Activated CD4-positive, CD25-positive, alpha-beta regulatory T cell treated with anti-CD3 and anti-CD28 coated beads, Interleukin-2, amount 50 U/mL, for 24 hours (primary cell): ENCODE measurements at regions not wholly inside any gene's neighbourhood (a gene's known extent, or its start where the extent isn't known, plus 50 kb on each side); places are given as distances from the start of the nearest gene placed in this dataset.

Experiments
- ATAC-seq, 2 donors: fragments of 150-1000 bp; cut with Tn5 transposase; one replicate each; pipeline ENCODE4 v1.10.0; 2021; ENCODE audit warnings: mild to moderate bottlenecking in 1 of 2, moderate library complexity in 1 of 2

DNA sequence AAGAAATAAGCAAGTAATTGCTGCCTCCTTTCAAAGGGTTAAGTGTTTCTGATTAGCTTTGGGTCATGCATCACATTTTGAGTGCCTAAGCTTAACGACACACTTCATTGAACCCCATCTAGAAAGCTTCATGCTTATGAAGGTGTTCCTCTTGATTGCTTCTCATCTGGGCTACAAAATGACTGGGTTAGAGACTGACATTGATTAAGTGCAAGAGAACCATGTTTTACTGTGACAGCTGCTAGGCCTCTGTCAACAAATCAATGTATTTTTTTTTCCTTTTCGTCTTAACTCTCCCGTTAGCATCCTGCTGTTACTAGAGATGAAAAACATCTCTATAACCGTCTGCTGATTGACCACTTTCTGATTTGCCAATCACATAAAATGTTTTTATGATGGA, 725.0 kb downstream of the TLE1 start:
- ATAC-seq = no peak

DNA sequence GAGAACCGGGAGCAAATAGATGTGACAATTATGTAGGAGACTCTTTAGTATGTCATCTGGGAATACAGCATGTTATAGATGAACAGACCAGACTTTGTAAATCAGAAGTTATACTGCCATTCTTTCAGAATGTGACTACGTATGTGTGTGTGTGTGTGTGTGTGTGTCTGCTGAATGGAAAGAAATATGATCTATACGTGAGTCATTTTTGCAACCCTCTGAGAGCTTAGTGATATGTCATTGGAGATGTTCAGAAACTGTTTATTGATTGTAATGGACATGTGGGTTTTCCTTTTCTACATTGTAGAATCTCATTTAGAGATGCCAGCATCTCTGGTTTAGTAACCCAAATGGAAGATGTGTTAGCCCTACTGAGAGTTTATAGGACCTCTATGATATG, 731.5 kb downstream of the TLE1 start:
- no peak for ATAC-seq

DNA sequence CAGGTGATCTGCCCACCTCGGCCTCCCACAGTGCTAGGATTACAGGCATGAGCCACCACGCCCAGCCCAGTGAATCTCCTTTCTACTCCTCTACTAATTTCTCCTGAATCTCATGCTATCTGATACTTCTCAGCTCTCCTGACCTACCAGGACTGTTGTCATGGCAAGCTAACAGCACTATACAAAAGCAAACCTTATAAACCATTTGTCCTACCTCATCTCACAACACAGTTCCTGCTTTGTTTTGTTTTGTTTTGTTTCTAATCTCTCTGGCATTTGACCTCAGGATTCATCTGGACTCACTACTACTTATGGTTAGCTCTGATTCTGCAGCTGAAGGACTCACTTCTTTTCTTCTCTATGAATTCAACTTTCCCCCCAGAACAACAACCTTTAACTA, 734.8 kb downstream of the TLE1 start:
- ATAC-seq = no peak

DNA sequence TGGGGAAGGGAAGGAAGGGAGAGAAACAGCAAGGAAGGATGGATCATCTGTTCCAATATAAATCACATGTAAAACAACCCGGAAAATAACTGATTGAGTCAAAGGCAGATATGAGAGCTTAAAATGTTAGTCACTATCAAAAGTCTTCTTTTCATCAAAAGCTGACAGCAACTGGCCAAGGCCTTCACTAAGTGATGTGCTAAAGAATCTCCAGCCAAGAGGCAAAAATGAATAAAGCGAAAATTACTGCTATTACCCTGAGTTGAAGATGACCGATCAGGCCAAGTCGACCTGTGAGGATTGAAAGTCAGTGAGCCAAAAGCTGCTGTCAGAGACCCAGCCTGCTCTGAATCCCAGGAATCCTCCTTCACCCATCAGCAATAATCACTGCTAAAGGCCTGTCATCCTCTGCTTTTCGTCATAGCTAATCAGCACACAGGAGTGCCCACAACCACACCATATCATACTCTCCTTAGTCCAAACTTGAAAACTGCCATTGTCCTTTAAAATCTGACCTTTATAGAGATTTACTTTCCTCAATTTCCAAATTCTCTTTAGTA, 736.9 kb downstream of the TLE1 start:
- no peak for ATAC-seq

DNA sequence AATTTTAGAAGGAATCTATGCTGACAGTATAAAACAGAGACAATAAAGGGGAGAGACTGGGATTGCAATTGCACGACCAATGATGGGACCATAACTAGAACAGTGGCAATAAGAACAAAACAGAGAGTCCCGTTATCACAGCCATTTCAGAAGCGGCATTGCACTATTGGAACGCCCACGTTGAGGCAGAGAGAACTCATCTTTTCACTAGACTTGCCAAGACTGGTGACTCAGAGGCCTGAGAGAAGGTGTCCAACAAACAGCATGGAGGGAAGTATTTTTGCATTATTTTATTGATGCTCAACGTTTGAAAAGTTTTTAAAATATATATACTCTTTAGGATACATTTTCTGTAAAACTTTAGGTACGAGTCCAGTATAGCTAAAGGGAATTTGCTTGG, 737.7 kb downstream of the TLE1 start:
- ATAC-seq = no peak

DNA sequence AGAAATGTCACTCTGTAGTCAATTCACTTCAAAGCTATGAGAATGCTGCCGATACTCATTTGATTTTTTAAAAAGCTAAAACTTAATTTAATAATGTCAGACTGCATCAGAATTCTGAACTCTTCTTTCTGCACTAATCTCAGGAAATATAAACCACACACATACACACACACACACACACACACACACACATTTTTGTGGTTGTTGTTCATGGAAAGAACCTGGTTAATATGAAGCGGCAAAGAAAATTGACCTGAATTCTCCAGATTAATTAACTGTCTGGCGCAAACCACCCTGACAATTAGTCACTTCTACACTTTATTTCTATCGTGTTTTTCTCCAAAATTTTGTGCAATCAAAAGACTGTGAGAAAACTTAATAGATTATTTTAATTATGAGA, 740.5 kb downstream of the TLE1 start:
- no peak for ATAC-seq

DNA sequence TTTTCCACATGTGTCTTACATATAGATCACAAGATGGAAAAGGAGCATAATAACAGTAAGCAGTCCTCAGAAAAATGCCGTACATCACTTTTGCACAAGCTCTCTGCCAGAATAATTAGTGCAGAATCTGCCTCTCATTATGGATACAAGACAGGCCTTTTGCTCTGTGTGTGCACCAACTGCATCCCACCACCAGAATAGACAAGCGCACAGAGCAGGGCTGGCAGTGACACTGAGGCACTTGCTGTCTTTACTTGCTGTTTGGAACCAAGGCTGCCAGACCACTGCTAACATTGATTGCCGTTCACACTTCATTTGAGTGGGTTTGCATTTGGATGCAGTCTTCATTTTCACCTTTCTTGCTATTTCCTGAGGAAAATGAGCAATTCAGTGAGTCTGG, 741.3 kb downstream of the TLE1 start:
- ATAC-seq = no peak

DNA sequence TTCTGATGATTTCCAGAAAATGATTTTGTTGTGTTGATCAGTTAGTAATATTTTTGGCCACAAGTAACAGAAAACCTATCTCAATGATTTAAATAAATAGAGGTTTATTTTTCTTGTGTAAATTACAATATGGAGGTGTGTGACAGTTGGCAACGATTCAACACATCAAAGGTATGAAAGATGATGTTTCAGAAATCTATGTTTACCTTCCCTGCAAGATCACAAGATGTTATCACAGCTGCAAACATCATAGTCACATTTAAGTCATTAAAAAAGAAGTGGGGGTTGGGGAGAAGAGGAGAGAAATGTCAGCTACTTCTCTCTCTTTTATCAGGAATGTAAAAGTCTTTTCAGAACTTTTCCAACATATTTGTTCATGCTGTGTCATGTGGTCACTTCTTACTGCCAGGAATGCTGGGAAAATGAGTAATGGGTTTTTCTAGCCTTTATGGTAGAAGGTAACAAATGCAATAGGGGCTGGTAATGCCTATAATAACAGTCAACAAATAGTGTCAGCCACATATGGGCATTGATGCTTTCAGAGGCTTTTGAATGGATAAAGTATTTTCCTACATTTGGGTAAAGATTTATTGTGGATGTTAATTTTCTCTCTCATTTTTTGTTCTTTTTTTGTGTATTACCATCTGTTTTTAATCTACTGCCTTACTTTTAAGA, 742.7 kb downstream of the TLE1 start:
- ATAC-seq = no peak

DNA sequence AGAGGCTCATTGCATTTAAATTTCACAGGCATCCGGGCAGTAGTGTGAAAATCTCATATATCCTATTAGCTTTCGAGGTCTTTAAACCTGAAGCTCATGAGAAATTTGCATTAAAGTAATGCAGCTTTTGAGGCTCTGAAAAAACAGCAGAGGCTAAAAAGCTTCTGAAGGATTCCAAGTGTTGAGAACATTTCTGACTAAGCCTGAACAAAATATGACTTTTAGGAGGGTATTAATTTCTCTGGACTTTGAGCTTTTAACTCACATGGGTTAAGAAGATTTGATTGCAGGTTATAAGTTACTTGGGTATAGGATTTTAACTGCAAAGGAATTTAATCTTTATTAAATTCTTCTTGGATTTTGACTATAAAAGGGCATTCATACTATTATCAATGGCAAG, 743.9 kb downstream of the TLE1 start:
- ATAC-seq = no peak

DNA sequence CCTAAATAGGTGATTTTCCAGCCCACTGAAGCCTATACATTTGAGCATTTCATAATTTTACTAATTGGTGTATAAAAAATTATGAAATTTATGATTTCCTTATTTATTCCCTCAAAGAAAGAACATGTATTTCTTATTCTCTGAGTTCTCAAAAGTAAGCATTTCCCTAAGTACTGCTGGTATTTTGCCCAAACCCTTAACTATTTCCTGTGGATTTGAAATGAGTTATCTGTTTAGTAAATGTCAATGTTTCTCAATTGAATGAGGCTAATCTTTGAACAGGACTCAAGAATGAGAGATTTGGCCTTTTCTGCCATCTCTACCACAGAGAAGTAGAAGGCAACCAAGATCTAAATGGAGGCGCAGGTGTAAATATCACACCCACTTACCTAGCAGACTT, 751.7 kb downstream of the TLE1 start:
- ATAC-seq = no peak

DNA sequence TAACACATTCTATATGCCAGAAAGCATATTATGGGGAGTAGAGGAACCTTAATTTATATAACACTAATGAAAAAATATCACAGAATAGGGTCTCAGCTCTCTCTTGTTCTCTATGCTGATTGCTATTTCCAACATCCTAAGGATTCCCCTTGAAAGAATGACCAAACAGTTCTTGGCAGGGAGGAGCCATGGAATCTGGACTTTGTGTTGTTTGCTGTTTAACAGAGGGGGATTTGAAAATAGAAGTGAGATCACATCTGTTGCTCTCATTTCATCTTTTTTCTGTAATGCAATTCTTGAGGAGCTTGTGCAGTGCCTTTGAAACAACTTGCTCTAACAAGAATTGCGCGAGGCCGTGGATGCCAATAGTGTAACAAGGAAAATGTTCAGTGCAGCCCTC, 755.3 kb downstream of the TLE1 start:
- no peak for ATAC-seq

DNA sequence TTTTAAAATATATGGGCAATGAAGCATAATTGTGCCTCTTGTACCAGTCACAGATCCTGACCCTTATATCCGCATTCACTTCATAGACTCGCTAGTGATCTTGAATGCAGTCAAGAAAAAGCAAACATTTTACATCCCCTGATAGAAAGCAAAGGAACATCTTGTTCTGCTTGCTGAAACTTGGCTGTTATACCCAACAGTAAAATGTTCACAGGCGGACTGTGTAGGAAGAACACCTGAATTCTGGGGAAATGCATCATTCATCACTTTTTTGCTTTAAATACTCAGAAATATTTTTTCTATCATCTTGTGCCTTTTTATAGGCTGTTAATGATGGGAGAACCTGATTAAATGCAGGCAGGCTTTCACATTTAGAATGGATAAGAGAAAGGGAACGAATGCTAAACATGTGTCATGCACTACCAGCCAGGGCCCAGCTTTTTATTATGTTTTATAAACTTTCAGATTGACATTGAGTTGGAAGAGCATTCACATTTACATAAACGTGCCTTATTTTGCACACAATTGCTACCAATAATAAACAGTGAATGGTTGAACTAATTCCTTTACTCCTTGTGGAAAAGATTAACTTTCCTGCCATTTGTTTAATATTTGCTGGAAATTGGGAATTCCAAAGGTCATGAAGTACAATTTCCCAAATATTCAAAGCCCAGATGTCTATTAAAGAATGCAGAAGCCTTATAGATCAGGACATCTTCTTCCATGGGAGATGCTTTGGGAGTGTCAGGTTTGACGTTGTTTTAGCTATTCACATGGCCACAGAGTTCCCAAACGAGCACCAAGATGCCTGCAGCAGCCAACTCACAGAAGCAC, 756.2 kb downstream of the TLE1 start:
- ATAC-seq = no peak

DNA sequence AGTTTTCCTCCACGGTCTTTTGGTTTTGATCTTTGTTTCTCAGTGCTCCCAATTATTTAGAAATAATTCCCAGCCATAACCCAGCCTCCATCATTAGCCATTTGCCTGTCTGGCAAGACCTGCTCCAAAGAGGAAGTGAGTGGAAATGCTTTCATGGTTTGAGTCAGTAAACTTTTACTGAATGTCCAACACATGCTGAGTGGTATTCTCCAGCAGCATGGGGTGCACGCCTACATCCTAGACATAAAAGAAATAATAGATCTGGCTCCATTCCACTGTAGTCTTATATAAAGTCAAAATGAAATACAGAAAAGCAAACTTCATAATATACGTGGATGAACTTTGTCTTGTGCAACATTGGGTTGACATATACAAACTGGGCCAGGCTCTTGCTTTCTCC, 757.2 kb downstream of the TLE1 start:
- no peak for ATAC-seq

DNA sequence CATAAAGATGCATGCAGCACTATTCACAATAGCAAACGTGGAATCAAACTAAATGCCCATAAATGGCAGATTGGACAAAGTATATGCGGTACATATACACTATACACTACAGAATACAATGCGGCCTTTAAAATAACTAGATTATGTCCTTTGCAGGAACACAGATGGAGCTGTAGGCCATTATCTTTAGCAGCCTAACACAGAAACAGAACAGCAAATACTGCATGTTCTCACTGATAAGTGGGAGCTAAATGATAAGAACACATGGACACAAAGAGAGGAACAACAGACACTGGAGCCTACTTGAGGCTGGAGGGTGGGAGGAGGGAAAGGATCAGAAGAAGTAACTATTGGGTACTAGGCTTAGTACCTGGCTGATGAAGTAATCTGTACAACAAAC, 758.2 kb downstream of the TLE1 start:
- no peak for ATAC-seq

DNA sequence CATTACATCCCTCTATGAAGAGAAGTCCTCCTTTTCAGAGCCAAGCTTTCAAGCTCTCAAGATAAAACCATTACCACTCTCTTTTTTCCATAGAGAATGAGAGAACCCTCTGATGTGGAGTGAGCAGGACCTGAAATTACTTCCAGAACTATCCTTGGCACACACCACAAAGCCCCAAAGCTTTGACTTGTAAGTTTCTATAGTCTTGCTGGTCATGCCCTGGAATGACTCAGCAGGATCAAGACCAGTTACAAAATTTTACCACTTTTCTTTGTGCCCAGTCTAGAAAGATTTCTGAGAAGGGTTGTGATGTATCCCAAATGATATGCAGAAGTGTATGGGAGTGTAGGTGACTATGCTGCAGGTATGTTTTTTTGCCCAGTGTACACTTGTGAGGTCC, 760.6 kb downstream of the TLE1 start:
- no peak for ATAC-seq

DNA sequence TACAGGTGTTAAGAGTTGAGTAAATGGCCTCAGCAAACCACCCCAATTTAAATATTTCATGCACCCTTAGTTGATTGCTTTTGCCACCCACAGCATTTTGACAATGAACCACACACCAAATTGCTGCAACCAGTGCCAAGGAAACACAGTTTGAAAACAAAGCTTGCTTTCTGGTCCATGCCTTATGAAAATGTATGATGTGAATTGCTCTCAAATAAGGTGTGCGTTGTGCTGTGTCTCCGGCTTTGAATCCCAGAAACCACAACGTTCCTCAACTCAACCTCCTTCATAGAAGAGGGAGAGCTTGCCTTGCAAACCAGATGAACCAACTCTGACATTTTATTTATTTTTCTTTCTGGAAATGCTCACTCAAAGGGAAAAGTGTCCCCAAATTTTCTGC, 762.7 kb downstream of the TLE1 start:
- no peak for ATAC-seq

DNA sequence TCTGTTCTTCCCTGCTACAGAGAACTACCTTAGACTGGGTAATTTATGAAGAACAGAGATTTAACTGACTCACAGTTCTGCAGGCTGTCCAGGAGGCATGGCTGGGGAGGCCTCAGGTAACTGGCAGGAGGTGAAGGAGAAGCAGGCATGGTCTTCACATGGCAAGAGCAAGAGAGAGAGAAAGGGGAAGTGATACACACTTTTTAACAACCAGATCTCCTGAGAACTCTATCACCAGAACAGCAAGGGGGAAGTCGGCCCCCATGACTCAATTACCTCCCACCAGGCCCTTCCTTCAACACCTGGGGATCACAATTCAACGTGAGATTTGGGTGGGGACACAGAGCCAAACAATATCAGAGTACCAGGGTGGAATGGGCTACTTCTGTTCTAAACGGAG, 766.8 kb downstream of the TLE1 start:
- ATAC-seq = no peak

DNA sequence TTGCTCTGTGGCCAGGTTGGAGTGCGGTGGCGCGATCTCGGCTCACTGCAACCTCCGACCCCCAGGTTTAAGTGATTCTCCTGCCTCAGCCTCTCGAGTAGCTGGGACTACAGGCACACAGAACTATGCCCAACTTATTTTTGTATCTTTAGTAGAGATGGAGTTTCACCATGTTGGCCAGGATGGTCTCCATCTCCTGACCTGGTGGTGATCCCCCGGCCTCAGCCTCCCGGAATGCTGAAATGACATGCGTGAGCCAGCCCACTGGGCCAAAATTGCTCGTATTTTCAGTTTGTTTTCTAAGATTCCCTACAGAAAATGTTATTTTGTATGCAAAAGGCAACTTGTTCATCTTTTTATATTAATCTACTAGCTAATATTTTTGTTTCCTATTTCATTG, 782.6 kb downstream of the TLE1 start:
- ATAC-seq = no peak

DNA sequence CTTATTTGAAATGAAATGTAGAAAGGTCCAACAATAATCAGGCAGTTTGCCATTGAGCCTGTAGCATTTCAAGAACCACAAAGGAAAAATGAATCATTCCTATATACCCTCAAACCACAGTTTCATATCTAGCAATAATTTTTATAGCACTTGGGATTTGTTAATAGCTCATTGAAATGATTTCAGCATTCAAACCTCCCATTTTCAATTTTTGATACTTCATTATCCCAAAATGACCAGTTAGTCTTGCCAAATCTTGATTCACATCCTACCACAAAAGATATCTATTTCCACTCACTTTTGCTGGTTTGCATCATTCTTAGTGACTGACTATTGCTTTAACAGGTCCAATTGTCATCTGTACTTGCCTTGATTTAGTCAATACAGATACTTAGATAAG, 790.1 kb downstream of the TLE1 start:
- no peak for ATAC-seq

DNA sequence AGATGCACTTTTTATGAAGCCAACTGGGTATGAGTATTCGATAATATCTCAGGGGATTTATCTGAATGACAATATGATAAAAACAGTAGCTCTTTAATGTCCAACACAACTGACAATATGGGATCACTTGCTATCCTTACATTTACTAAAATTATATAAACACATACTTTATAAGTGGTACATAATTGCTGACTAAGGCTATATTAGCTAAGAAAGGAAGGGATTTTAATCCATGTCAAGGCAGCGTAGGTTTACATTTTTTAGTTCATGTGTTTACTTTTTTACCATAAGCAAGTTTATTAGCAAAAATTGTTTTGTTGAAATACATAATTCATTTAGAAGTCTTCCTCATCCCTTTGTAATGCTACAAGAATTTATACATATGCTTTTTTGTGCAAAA, 796.2 kb downstream of the TLE1 start:
- ATAC-seq = no peak

DNA sequence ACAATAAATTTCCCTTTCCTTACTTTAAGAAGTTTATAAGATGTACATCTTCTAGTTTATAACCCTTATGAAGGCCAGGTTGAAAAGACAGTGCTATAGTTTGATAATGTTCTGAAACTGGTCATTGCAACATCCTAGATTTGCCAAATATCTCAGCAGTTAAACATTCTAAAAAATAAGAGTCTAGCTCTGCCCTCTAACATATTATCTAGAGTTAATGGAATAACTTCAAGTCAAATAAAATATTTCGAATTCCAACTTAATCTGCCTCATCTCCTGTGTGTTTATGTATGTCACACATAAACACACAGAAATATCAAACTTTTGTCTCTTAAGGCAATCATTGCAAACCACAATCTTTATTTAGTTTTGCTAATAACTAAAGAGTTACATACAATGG, 796.6 kb downstream of the TLE1 start:
- no peak for ATAC-seq

DNA sequence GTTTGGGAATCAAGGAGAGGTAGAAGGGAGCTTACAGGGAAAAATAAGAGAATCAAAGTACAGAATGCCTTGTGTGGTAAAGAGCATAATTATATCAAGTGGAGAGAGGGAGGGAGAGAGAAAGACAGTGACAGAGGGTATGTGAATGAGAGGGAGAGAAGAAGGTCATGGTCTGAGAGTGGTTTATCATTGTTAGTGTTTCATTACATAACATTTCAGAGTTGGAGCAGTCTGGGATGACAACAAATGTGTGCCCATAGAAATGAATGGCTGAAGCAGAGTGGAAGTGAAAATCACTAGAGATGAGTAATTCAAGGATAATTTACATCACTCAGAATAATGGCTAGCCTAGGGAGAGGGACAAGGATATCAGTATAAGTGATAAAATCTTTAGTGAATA, 799.2 kb downstream of the TLE1 start:
- no peak for ATAC-seq

DNA sequence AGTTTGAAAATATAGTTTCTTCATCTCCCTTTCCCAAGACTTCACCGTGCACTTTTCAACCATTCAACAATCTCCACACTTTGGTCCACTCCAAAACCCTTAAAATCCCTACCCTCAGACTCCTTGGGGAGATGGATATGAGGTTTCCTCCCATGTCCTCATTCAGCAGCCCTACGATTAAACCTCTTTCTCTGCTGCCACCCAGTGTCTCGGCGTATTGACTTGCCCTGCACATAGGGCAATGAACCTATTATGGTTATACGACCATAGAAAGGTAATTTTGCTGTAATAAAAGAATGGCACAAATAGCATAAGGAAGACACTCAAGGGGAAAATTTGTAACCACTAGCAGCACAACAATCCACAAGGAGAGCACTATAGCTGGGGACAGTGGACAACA, 803.5 kb downstream of the TLE1 start:
- ATAC-seq = no peak

DNA sequence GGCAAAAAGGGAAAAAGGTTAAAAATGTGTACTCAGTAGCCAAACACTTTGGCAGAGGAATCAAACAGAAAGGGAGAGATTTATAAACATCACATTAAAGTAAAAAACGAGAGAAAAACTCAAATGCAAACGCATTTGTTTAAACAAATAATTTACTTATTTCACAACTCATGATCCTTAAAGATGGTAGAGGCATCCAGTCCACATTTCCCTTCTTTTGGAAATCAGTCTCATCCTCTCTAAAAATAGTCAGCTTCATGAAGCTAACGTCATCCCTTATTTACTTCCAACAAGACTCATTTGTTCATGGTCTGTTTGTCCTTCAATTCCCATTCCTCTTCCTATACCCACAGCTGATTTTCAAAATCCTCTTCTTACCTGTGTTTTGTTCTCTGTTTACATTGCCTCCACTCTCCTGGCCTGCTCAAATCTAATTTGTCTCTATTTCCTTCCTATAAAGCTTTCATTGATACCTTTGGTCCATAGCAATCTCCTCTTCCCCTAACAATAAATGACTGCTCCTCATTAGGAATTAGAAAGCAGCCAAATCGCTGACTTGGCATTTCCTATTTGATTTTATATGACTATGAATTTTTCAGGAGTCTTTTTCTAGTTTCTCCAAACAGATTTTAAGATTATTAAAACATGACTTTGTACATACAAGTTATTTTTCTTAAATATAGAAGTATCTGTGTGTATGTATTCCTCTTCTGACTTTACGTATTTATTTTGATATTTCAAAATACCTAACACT, 805.3 kb downstream of the TLE1 start:
- ATAC-seq = no peak
